Endodermal cell (in vitro differentiated cells): ENCODE measurements at regions not wholly inside any gene's neighbourhood (a gene's known extent, or its start where the extent isn't known, plus 50 kb on each side); places are given as distances from the start of the nearest gene placed in this dataset.
A peak's percentile ranks its signal among the peaks of the same experiment; 100 is the strongest.
"Not testable (repeated sequence)": the region's sequence is repeated elsewhere in the genome, so short reads cannot be mapped to it uniquely, and the experiment has no call there.

Experiments
- DNase-seq: peaks from one replicate; pipeline ENCODE4 v3.0.0-alpha.2; 2017
- H3K27ac ChIP-seq: 2 replicates; pipeline ENCODE4 v1.5.1; 2013; ENCODE audit warnings: mild to moderate bottlenecking, low read depth, low read length, moderate library complexity
- H3K27me3 ChIP-seq: 2 replicates; pipeline ENCODE4 v1.6.1; 2013; ENCODE audit warnings: mild to moderate bottlenecking, low read length, moderate library complexity; ENCODE audit not compliant: insufficient read depth, control insufficient read depth, poor library complexity, severe bottlenecking
- H3K36me3 ChIP-seq: 2 replicates; pipeline ENCODE4 v1.7.0; 2013; ENCODE audit warnings: mild to moderate bottlenecking, low read length, moderate library complexity; ENCODE audit not compliant: control insufficient read depth, insufficient read depth
- H3K4me1 ChIP-seq: one replicate; pipeline ENCODE4 v1.7.0; 2013; ENCODE audit warnings: low read length; ENCODE audit not compliant: control insufficient read depth, insufficient read depth
- H3K4me3 ChIP-seq: 2 replicates; pipeline ENCODE4 v1.5.1; 2013; ENCODE audit warnings: mild to moderate bottlenecking, low read length, moderate library complexity
- H3K9ac ChIP-seq: 2 replicates; pipeline ENCODE4 v1.6.1; 2013; ENCODE audit warnings: mild to moderate bottlenecking, low read length, moderate library complexity; ENCODE audit not compliant: poor library complexity, severe bottlenecking; ENCODE audit errors: extremely low read depth
- H3K9me3 ChIP-seq: 2 replicates; pipeline ENCODE4 v1.6.1; 2013; ENCODE audit warnings: mild to moderate bottlenecking, low read length, moderate library complexity; ENCODE audit not compliant: control insufficient read depth
- H3K27ac Mint-ChIP-seq: 2 replicates; pipeline ENCODE4 v1.8.0; 2020; ENCODE audit warnings: mixed read lengths
- H3K27me3 Mint-ChIP-seq: 2 replicates; pipeline ENCODE4 v1.8.0; 2021; ENCODE audit warnings: mild to moderate bottlenecking, mixed read lengths; ENCODE audit not compliant: insufficient read depth
- H3K36me3 Mint-ChIP-seq: 2 replicates; pipeline ENCODE4 v1.8.0; 2020; ENCODE audit warnings: low read depth, mixed read lengths
- H3K4me1 Mint-ChIP-seq: 2 replicates; pipeline ENCODE4 v1.8.0; 2020; ENCODE audit warnings: mixed read lengths
- H3K4me3 Mint-ChIP-seq: 2 replicates; pipeline ENCODE4 v1.8.0; 2020; ENCODE audit warnings: mild to moderate bottlenecking, moderate library complexity, mixed read lengths
- H3K9me3 Mint-ChIP-seq: 2 replicates; pipeline ENCODE4 v1.8.0; 2020; ENCODE audit warnings: mild to moderate bottlenecking, mixed read lengths
- CTCF ChIP-seq: fragments of 200-600 bp; sonication (generic); conservative IDR thresholded peaks from 2 replicates; pipeline ENCODE4 v1.5.0; 2021; ENCODE audit warnings: antibody characterized with exemption, mild to moderate bottlenecking
- WGBS, 2 experiments: methylation state at CpG; one replicate each; pipeline versions ENCODE4 v1.1.5 to v1.1.7; 2013; ENCODE audit warnings: missing lambda C conversion rate in 2 of 2, mixed read lengths in 1 of 2; ENCODE audit not compliant: insufficient coverage in 1 of 2, insufficient read length in 1 of 2; 5-methylcytosine and 5-hydroxymethylcytosine counted together

- H3K27ac ChIP-seq = no peak overlapping the region
- H3K27me3 ChIP-seq = no peaks in the 10 kb centered on the region
- no peak overlapping the region for H3K4me3 ChIP-seq
- no peak overlapping the region for H3K27ac Mint-ChIP-seq
- no peaks in the 10 kb centered on the region for H3K36me3 Mint-ChIP-seq
- no peaks in the 10 kb centered on the region for H3K9me3 ChIP-seq
- H3K9me3 Mint-ChIP-seq = no peaks in the 10 kb centered on the region
- DNase-seq = no peak
- H3K4me1 Mint-ChIP-seq = no peaks in the 10 kb centered on the region
- no peak overlapping the region for H3K9ac ChIP-seq
- no peaks in the 10 kb centered on the region for H3K4me1 ChIP-seq
- peak; percentile 43 for TF ChIP-seq CTCF
- H3K27me3 Mint-ChIP-seq = no peaks in the 10 kb centered on the region
- H3K36me3 ChIP-seq = no peaks in the 10 kb centered on the region
- no peak overlapping the region for H3K4me3 Mint-ChIP-seq
Measured at GRCh38 chr2:145530653-145531052, 1010.7 kb upstream of the ZEB2 start.

GRCh38 chr2:145524836-145525235, 1004.9 kb upstream of the ZEB2 start:
- no CpG with 5 or more reads among the region's 1 CpG for WGBS, 2 experiments
- DNase-seq = no peak

GRCh38 chr2:145524303-145524702, 1004.4 kb upstream of the ZEB2 start:
- no peaks in the 10 kb centered on the region for H3K4me1 Mint-ChIP-seq

More at GRCh38 chr2:145524836-145525235, 1004.9 kb upstream of the ZEB2 start:
- no peak overlapping the region for H3K27ac Mint-ChIP-seq
- no peaks in the 10 kb centered on the region for H3K36me3 ChIP-seq
- peaks cover 10% of the 10 kb centered on the region for H3K9me3 Mint-ChIP-seq
- no peaks in the 10 kb centered on the region for H3K36me3 Mint-ChIP-seq
- H3K27ac ChIP-seq = no peak overlapping the region
- H3K9ac ChIP-seq = no peak overlapping the region
- no peaks in the 10 kb centered on the region for H3K27me3 Mint-ChIP-seq
- TF ChIP-seq CTCF = no peak
- H3K9me3 ChIP-seq = no peaks in the 10 kb centered on the region
- no peaks in the 10 kb centered on the region for H3K4me1 ChIP-seq
- H3K4me3 ChIP-seq = no peak overlapping the region
- H3K4me3 Mint-ChIP-seq = no peak overlapping the region
- H3K27me3 ChIP-seq = no peaks in the 10 kb centered on the region
- H3K4me1 Mint-ChIP-seq = no peaks in the 10 kb centered on the region

GRCh38 chr2:145519254-145519653, 999.3 kb upstream of the ZEB2 start:
- not testable (repeated sequence) for H3K27ac Mint-ChIP-seq, H3K4me3 ChIP-seq

More at GRCh38 chr2:145524303-145524702, 1004.4 kb upstream of the ZEB2 start:
- no peak overlapping the region for H3K27ac Mint-ChIP-seq
- H3K9me3 ChIP-seq = peaks cover 2% of the 10 kb centered on the region
- no peak overlapping the region for H3K4me3 ChIP-seq
- no peak overlapping the region for H3K4me3 Mint-ChIP-seq
- no peaks in the 10 kb centered on the region for H3K27me3 ChIP-seq
- peaks cover 13% of the 10 kb centered on the region for H3K9me3 Mint-ChIP-seq
- H3K9ac ChIP-seq = no peak overlapping the region
- no peaks in the 10 kb centered on the region for H3K4me1 ChIP-seq
- no peaks in the 10 kb centered on the region for H3K36me3 ChIP-seq
- DNase-seq = no peak
- WGBS, 2 experiments = 94 to 100% methylated on average over 3 to 6 of the region's 6 CpGs
- no peak overlapping the region for H3K27ac ChIP-seq
- no peak for TF ChIP-seq CTCF
- no peaks in the 10 kb centered on the region for H3K36me3 Mint-ChIP-seq
- no peaks in the 10 kb centered on the region for H3K27me3 Mint-ChIP-seq

More at GRCh38 chr2:145519254-145519653, 999.3 kb upstream of the ZEB2 start:
- WGBS, 2 experiments = 89 to 92% methylated on average over 5 of the region's 5 CpGs
- H3K27me3 ChIP-seq, H3K27ac ChIP-seq, H3K9ac ChIP-seq, H3K9me3 ChIP-seq, DNase-seq, H3K4me1 Mint-ChIP-seq, H3K36me3 ChIP-seq, H3K36me3 Mint-ChIP-seq, H3K27me3 Mint-ChIP-seq, H3K4me3 Mint-ChIP-seq, H3K4me1 ChIP-seq: not testable (repeated sequence)
- H3K9me3 Mint-ChIP-seq = peaks cover 16% of the 10 kb centered on the region
